Nephron progenitor cell (in vitro differentiated cells): ENCODE measurements at regions not wholly inside any gene's neighbourhood (a gene's known extent, or its start where the extent isn't known, plus 50 kb on each side); places are given as distances from the start of the nearest gene placed in this dataset.
A peak's percentile ranks its signal among the peaks of the same experiment; 100 is the strongest.
"Not testable (repeated sequence)": the region's sequence is repeated elsewhere in the genome, so short reads cannot be mapped to it uniquely, and the experiment has no call there.

Experiments
- DNase-seq: peaks from one replicate; pipeline ENCODE4 v3.0.0; 2021
- H3K27ac Mint-ChIP-seq: 2 replicates; pipeline ENCODE4 v1.8.0; 2021; ENCODE audit warnings: mild to moderate bottlenecking, moderate library complexity, mixed read lengths
- H3K27me3 Mint-ChIP-seq: 2 replicates; pipeline ENCODE4 v1.8.0; 2021; ENCODE audit warnings: mild to moderate bottlenecking, low read depth, mixed read lengths; ENCODE audit not compliant: poor library complexity
- H3K36me3 Mint-ChIP-seq: 2 replicates; pipeline ENCODE4 v1.8.0; 2021; ENCODE audit warnings: low read depth, mixed read lengths
- H3K4me1 Mint-ChIP-seq: 2 replicates; pipeline ENCODE4 v1.8.0; 2021; ENCODE audit warnings: mixed read lengths
- H3K4me3 Mint-ChIP-seq: 2 replicates; pipeline ENCODE4 v1.8.0; 2021; ENCODE audit warnings: mild to moderate bottlenecking, moderate library complexity, mixed read lengths
- H3K9me3 Mint-ChIP-seq: 2 replicates; pipeline ENCODE4 v1.8.0; 2021; ENCODE audit warnings: mild to moderate bottlenecking, moderate library complexity, mixed read lengths
- TF ChIP-seq, protein P1 (sequence below): fragments of 200-600 bp; sonication (generic); IDR thresholded peaks from 2 replicates; pipeline ENCODE4 v1.5.0; 2021; ENCODE audit warnings: antibody characterized with exemption

- Mint-ChIP-seq H3K36me3 (no peaks in the 10 kb centered on the region), H3K27me3 (peaks cover 12% of the 10 kb centered on the region), H3K4me3 (no peak overlapping the region), H3K27ac (no peak overlapping the region), H3K4me1 (peaks cover 13% of the 10 kb centered on the region), H3K9me3 (no peaks in the 10 kb centered on the region)
- TF ChIP-seq, protein P1, sequence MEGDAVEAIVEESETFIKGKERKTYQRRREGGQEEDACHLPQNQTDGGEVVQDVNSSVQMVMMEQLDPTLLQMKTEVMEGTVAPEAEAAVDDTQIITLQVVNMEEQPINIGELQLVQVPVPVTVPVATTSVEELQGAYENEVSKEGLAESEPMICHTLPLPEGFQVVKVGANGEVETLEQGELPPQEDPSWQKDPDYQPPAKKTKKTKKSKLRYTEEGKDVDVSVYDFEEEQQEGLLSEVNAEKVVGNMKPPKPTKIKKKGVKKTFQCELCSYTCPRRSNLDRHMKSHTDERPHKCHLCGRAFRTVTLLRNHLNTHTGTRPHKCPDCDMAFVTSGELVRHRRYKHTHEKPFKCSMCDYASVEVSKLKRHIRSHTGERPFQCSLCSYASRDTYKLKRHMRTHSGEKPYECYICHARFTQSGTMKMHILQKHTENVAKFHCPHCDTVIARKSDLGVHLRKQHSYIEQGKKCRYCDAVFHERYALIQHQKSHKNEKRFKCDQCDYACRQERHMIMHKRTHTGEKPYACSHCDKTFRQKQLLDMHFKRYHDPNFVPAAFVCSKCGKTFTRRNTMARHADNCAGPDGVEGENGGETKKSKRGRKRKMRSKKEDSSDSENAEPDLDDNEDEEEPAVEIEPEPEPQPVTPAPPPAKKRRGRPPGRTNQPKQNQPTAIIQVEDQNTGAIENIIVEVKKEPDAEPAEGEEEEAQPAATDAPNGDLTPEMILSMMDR: no peak
- DNase-seq: no peak
These were observed 57.5 kb upstream of the SETMAR start for GRCh38 chr3:4245671-4246070.

GRCh38 chr3:4247391-4247790 is 55.8 kb upstream of the SETMAR start:
- peaks cover 12% of the 10 kb centered on the region for H3K27me3 Mint-ChIP-seq
- TF ChIP-seq, protein P1: no peak
- H3K36me3 Mint-ChIP-seq: no peaks in the 10 kb centered on the region
- H3K27ac Mint-ChIP-seq: peak overlapping the region; percentile 8
- H3K9me3 Mint-ChIP-seq: peaks cover 3% of the 10 kb centered on the region
- H3K4me1 Mint-ChIP-seq: peaks cover 13% of the 10 kb centered on the region
- no peak for DNase-seq
- H3K4me3 Mint-ChIP-seq: no peak overlapping the region

GRCh38 chr3:4250064-4250463 is 53.1 kb upstream of the SETMAR start:
- TF ChIP-seq, protein P1: no peak
- H3K27me3 Mint-ChIP-seq: peaks cover 6% of the 10 kb centered on the region
- no peak overlapping the region for H3K4me3 Mint-ChIP-seq
- no peak for DNase-seq
- peaks cover 7% of the 10 kb centered on the region for H3K9me3 Mint-ChIP-seq
- H3K36me3 Mint-ChIP-seq: peaks cover 4% of the 10 kb centered on the region
- H3K4me1 Mint-ChIP-seq: peaks cover 9% of the 10 kb centered on the region
- H3K27ac Mint-ChIP-seq: no peak overlapping the region

GRCh38 chr3:4251412-4251811 is 51.8 kb upstream of the SETMAR start:
- Mint-ChIP-seq H3K27me3 (peaks cover 6% of the 10 kb centered on the region), H3K36me3 (peaks cover 4% of the 10 kb centered on the region), H3K27ac (no peak overlapping the region), H3K4me3 (no peak overlapping the region), H3K4me1 (peaks cover 9% of the 10 kb centered on the region), H3K9me3 (peaks cover 7% of the 10 kb centered on the region)
- DNase-seq: no peak
- TF ChIP-seq, protein P1: no peak

DNA sequence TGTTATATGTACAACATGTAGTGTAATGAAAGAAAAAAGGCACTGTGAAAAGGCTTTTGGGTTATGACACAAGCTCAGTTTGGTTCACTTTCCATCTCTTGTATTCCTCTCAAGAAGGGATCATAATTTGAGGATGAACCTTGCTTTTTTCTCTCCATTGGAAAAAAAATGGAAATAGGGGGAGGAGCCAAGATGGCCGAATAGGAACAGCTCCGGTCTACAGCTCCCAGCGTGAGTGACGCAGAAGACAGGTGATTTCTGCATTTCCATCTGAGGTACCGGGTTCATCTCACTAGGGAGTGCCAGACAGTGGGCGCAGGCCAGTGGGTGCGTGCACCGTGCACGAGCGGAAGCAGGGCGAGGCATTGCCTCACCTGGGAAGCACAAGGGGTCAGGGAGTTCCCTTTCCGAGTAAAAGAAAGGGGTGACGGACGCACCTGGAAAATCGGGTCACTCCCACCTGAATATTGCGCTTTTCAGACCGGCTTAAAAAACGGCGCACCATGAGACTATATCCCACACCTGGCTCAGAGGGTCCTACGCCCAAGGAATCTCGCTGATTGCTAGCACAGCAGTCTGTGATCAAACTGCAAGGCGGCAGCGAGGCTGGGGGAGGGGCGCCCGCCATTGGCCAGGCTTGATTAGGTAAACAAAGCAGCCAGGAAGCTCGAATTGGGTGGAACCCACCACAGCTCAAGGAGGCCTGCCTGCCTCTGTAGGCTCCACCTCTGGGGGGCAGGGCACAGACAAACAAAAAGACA is 49.9 kb upstream of the SETMAR start:
- H3K9me3 Mint-ChIP-seq, H3K36me3 Mint-ChIP-seq, H3K4me1 Mint-ChIP-seq, H3K4me3 Mint-ChIP-seq, DNase-seq, H3K27me3 Mint-ChIP-seq: not testable (repeated sequence)
- peak overlapping the region; percentile 87 for H3K27ac Mint-ChIP-seq
